Activated CD4-positive, alpha-beta T cell treated with anti-CD3 and anti-CD28 coated beads, Interleukin-2, amount 10 ng/mL, durations not matched to agents 24 days and 14 days (primary cell): ENCODE measurements at regions not wholly inside any gene's neighbourhood (a gene's known extent, or its start where the extent isn't known, plus 50 kb on each side); places are given as distances from the start of the nearest gene placed in this dataset.

Experiments
- DNase-seq: peaks from one replicate; pipeline ENCODE4 v3.0.0; 2022
- H3K27ac Mint-ChIP-seq: one replicate; pipeline ENCODE4 v1.8.0; 2022; ENCODE audit warnings: mild to moderate bottlenecking, mixed read lengths
- H3K27me3 Mint-ChIP-seq: one replicate; pipeline ENCODE4 v1.8.0; 2022; ENCODE audit warnings: mixed read lengths
- H3K36me3 Mint-ChIP-seq: one replicate; pipeline ENCODE4 v1.8.0; 2022; ENCODE audit warnings: low read depth, mild to moderate bottlenecking, mixed read lengths
- H3K4me1 Mint-ChIP-seq: one replicate; pipeline ENCODE4 v1.8.0; 2021; ENCODE audit warnings: mixed read lengths
- H3K4me3 Mint-ChIP-seq: one replicate; pipeline ENCODE4 v1.8.0; 2022; ENCODE audit warnings: mild to moderate bottlenecking, moderate library complexity, mixed read lengths
- H3K9me3 Mint-ChIP-seq: one replicate; pipeline ENCODE4 v1.8.0; 2021; ENCODE audit warnings: mixed read lengths
- intact Hi-C: fragments of 100-400 bp; cut with micrococcal nuclease; formaldehyde crosslinking; loops from one replicate; pipeline ENCODE4 v1.15.1; 2023

DNA sequence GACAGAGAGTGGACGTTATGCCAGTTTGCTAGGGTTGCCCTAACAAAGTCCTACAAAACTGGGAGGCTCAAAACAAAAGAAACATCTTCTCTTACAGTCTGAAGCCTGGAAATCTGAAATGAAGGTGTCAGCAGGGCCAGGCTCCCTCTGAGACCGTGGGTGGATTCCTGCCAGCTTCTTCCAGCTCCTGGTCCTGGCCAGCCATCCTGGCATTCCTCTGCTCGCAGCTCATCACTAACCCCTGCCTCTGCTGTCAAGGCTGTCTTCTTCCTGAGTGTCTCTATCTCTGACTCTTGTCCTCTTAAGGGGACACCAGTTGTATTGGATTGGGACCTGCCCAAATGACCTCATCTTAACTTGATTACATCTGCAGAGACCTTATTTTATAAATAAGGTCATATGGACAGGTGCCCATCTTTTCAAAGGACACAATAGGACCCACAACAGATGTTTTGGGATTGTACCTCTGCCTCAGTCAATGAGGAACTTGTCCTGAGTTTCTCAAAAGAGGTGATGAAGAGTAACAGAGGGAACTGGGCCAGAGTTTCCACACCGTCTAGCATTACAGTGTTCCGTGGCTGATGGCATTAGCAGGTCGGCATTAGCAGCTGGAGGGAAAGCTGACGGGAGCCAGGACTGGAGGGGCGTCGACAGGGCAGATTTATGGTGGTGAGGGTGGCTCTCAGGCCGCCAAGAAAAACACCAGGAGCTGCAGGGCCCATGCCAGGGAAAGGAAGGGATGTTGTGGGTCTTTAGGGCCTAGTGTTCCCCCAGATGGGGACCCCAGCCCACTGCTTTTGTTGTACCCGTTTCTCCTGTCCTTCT lies 157.3 kb downstream of the TBXT start:
- DNase-seq, result no peak
- intact Hi-C loops, result no loop called here
- Mint-ChIP-seq H3K4me3 (no peak overlapping the region), H3K36me3 (no peaks in the 10 kb centered on the region), H3K27me3 (peaks cover 35% of the 10 kb centered on the region), H3K4me1 (no peaks in the 10 kb centered on the region), H3K27ac (no peak overlapping the region), H3K9me3 (no peaks in the 10 kb centered on the region)

GRCh38 chr6:166009385-166010031 lies 158.1 kb downstream of the TBXT start:
- intact Hi-C loops, result loop anchor here (5.0 kb wide), 2 partner anchors 158 to 347 kb away; partner anchors contain the start of genes PDE10A and TBXT
- no peaks in the 10 kb centered on the region for H3K36me3 Mint-ChIP-seq
- peak; percentile 28 for DNase-seq
- no peaks in the 10 kb centered on the region for H3K4me1 Mint-ChIP-seq
- H3K27ac Mint-ChIP-seq, result no peak overlapping the region
- H3K9me3 Mint-ChIP-seq, result no peaks in the 10 kb centered on the region
- H3K27me3 Mint-ChIP-seq, result peaks cover 43% of the 10 kb centered on the region
- H3K4me3 Mint-ChIP-seq, result no peak overlapping the region

DNA sequence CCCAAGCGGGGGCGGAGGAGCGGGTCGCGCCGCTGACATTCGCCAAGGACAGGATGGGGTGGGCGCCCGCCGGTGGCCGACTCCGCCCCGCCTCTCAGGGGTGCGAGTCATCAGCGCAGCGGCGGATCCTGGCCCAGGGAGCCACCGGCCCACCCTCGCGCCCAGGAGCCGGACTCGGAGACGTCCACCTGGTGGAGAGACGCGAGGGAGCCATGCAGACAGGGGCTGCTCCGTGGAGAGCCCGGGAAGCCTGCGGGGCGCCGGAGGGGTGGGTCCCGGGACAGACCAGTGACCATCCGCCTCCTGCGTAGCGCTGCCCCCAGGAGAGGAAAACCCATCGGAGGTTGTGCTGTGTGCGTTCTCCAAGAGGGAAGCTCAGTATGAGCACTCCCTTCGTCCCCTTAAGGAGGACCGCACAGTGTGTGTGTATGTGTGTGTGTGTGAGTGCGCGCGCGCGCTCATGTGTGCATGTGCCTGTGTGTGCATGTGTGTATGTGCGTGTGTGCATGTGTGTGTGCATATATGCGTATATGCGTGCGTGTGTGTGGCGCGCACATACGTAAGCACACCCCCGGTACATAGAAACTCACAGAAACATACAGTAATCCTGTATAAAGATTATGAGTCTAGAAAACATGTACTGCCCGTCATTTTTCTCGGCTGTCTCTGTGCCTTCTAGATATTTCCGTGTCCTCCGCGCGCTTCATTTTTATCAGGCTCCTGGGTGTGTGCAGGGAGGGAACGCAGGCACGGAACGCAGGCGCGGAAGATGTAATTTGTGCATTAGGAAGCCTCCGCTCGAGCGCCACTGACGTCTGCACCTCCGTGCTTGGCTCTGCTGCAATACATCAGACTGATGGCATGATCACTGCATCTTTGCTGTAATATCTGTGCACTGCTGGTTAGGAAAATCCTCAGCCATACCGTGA lies 158.9 kb downstream of the TBXT start:
- H3K9me3 Mint-ChIP-seq, result no peaks in the 10 kb centered on the region
- peaks cover 46% of the 10 kb centered on the region for H3K27me3 Mint-ChIP-seq
- no peak overlapping the region for H3K4me3 Mint-ChIP-seq
- no peak overlapping the region for H3K27ac Mint-ChIP-seq
- H3K36me3 Mint-ChIP-seq, result no peaks in the 10 kb centered on the region
- intact Hi-C loops, result loop anchor here (5.0 kb wide), 2 partner anchors 159 to 346 kb away; partner anchors contain the start of genes PDE10A and TBXT
- H3K4me1 Mint-ChIP-seq, result no peaks in the 10 kb centered on the region
- peak; percentile 42 for DNase-seq

DNA sequence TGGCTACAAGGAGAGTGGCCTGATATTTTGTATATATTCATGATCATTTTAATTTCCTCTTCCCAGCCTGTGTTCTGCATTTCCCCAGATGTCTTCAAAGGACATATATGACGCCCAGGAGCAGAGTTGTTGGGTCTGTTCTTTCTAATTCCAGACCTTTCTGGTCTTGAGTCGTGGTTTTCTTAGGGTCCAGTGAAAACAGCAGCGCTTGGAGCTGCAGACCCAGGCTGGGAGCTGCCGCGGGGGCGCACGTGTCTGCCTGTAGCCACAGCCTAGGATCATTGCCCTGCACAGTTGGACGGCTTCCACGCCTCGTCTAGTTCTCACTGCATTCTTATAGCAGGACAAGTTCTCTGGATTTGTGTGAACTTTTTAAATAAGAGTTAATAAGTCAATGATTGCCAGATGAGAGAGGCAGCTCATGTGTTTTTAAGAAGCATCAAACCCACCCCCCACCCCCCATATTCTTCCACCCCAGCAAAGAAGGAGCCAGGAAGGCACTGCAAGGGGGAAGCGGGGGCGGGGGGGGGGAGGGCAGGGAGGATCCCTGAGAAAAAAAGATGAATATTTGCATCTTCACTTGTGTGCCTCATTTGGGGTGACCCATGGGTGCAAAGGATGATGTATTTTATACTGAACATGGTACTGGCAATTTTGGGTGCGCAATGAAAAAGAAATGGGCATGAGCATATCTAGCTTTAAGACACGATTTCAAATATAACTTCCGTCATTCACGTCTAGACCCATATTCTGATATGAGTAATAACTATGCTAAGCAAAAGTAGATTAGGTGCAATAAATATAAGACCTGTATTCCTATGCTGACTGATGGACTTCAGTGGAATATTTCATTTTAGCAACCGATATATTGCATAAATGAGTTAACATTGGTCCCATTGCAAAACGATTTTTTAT lies 160.0 kb downstream of the TBXT start:
- no peak overlapping the region for H3K4me3 Mint-ChIP-seq
- no peak for DNase-seq
- intact Hi-C loops, result loop anchor here (5.0 kb wide), 2 partner anchors 160 to 345 kb away; partner anchors contain the start of genes PDE10A and TBXT
- no peaks in the 10 kb centered on the region for H3K4me1 Mint-ChIP-seq
- no peak overlapping the region for H3K27ac Mint-ChIP-seq
- H3K36me3 Mint-ChIP-seq, result no peaks in the 10 kb centered on the region
- peaks cover 52% of the 10 kb centered on the region for H3K27me3 Mint-ChIP-seq
- H3K9me3 Mint-ChIP-seq, result no peaks in the 10 kb centered on the region

GRCh38 chr6:166006900-166007301 lies 160.8 kb downstream of the TBXT start:
- Mint-ChIP-seq H3K4me3 (no peak overlapping the region), H3K27ac (no peak overlapping the region), H3K4me1 (no peaks in the 10 kb centered on the region), H3K9me3 (no peaks in the 10 kb centered on the region), H3K36me3 (no peaks in the 10 kb centered on the region), H3K27me3 (peaks cover 50% of the 10 kb centered on the region)
- no peak for DNase-seq
- intact Hi-C loops, result loop anchor here (5.0 kb wide), 2 partner anchors 160 to 345 kb away; partner anchors contain the start of genes PDE10A and TBXT

GRCh38 chr6:166005944-166006899 lies 161.4 kb downstream of the TBXT start:
- intact Hi-C loops, result loop anchor here (5.0 kb wide), 2 partner anchors 161 to 344 kb away; partner anchors contain the start of genes PDE10A and TBXT
- H3K4me1 Mint-ChIP-seq, result no peaks in the 10 kb centered on the region
- H3K4me3 Mint-ChIP-seq, result no peak overlapping the region

GRCh38 chr6:166005401-166005943 lies 162.2 kb downstream of the TBXT start:
- peak; percentile 24 for DNase-seq
- Mint-ChIP-seq H3K27me3 (peaks cover 51% of the 10 kb centered on the region), H3K4me3 (no peak overlapping the region), H3K27ac (no peak overlapping the region), H3K9me3 (no peaks in the 10 kb centered on the region), H3K36me3 (no peaks in the 10 kb centered on the region), H3K4me1 (no peaks in the 10 kb centered on the region)
- intact Hi-C loops, result loop anchor here (5.0 kb wide), 2 partner anchors 162 to 343 kb away; partner anchors contain the start of genes PDE10A and TBXT

More at GRCh38 chr6:166005944-166006899, 161.4 kb downstream of the TBXT start:
- Mint-ChIP-seq H3K36me3 (no peaks in the 10 kb centered on the region), H3K27ac (no peak overlapping the region), H3K27me3 (peaks cover 53% of the 10 kb centered on the region), H3K9me3 (no peaks in the 10 kb centered on the region)
- DNase-seq, result peak; percentile 35

DNA sequence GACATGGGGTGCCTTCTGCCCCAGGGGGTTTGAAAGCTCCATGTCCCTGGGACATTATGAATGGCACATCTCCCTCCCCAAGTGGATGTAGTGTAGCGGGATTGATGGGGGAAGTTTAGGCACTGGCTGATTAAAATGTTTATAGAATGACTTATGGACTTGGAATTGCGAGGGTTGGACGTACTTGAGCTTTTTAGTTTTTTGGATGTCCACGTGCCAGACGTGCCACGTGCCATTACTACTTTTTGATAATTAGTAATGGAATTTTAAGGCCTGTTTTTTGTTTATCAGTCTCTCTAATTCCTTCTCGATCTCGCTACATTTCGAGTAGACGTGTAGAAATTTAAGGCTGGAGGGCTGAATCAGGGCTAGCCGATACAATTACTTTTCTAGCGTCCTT lies 162.8 kb downstream of the TBXT start:
- Mint-ChIP-seq H3K4me3 (no peak overlapping the region), H3K4me1 (no peaks in the 10 kb centered on the region), H3K27me3 (peaks cover 50% of the 10 kb centered on the region), H3K27ac (no peak overlapping the region), H3K9me3 (no peaks in the 10 kb centered on the region), H3K36me3 (no peaks in the 10 kb centered on the region)
- intact Hi-C loops, result loop anchor here (5.0 kb wide), 2 partner anchors 162 to 343 kb away; partner anchors contain the start of genes PDE10A and TBXT
- peak; percentile 33 for DNase-seq

DNA sequence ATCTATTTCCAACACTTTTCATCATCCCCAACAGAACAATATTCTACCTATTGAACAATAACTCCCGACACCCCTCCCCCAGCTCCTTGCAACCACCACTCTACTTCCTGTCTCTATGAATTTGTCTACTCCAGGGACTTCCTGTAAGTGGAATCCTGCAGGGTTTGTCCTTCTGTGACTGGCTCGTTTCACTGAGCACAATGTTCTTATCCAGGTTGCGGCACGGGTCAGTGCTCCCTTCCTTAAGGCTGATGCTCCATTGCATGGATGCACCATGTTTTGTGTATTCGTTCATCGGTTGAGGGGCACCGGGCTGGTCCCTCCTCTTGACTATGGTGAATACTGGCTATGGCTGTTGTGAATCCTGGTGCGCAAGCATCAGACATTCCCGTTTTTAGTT lies 163.2 kb downstream of the TBXT start:
- intact Hi-C loops, result no loop called here
- Mint-ChIP-seq H3K27ac (no peak overlapping the region), H3K4me3 (no peak overlapping the region), H3K36me3 (no peaks in the 10 kb centered on the region), H3K9me3 (no peaks in the 10 kb centered on the region), H3K4me1 (no peaks in the 10 kb centered on the region), H3K27me3 (peaks cover 47% of the 10 kb centered on the region)
- DNase-seq, result no peak

GRCh38 chr6:166003569-166003968 lies 164.1 kb downstream of the TBXT start:
- no peaks in the 10 kb centered on the region for H3K36me3 Mint-ChIP-seq
- H3K27me3 Mint-ChIP-seq, result peaks cover 41% of the 10 kb centered on the region
- no peak overlapping the region for H3K27ac Mint-ChIP-seq
- intact Hi-C loops, result no loop called here
- peak; percentile 26 for DNase-seq
- no peak overlapping the region for H3K4me3 Mint-ChIP-seq
- H3K4me1 Mint-ChIP-seq, result no peaks in the 10 kb centered on the region
- no peaks in the 10 kb centered on the region for H3K9me3 Mint-ChIP-seq

DNA sequence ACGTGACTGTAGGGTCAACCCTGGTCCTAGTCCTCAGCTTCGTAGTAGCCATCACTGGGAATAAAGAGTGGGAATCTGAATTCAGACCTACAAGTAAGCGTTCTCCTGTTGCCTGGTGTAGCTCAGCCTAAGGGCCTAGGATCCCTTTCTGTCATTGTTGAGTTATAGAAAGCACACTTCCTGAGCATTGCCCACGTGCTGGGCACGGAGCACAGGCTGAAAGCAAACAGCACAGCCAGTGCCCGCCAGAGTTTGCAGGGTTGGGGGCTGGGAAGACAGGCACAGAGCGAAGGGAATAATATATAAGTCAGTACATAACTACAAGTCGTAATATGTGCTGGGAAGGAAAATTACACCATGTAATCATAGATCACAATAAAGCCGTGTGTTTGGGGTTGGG lies 166.3 kb downstream of the TBXT start:
- no peak overlapping the region for H3K4me3 Mint-ChIP-seq
- H3K4me1 Mint-ChIP-seq, result no peaks in the 10 kb centered on the region
- H3K36me3 Mint-ChIP-seq, result no peaks in the 10 kb centered on the region
- intact Hi-C loops, result no loop called here
- DNase-seq, result peak; percentile 33
- no peak overlapping the region for H3K27ac Mint-ChIP-seq
- H3K9me3 Mint-ChIP-seq, result no peaks in the 10 kb centered on the region
- H3K27me3 Mint-ChIP-seq, result peaks cover 24% of the 10 kb centered on the region
